ACHN (cell line): ENCODE measurements at regions not wholly inside any gene's neighbourhood (a gene's known extent, or its start where the extent isn't known, plus 50 kb on each side); places are given as distances from the start of the nearest gene placed in this dataset.
A peak's percentile ranks its signal among the peaks of the same experiment; 100 is the strongest.
"Not testable (repeated sequence)": the region's sequence is repeated elsewhere in the genome, so short reads cannot be mapped to it uniquely, and the experiment has no call there.

ENCODE experiments used
- DNase-seq: peaks from one replicate; pipeline ENCODE4 v3.0.0-alpha.2; 2015
- in situ Hi-C: cut with HindIII; loops from 2 replicates; pipeline ENCODE4 v1.10.0; 2017; ENCODE audit warnings: low sequenced_read_pairs, low pct_ligation_motif_present, low pct_unique_long_range_greater_than_20kb

- no peak for DNase-seq
- in situ Hi-C loops: no loop called here
These were observed 114.8 kb upstream of the MED14 start for GRCh38 chrX:40849906-40850823.

GRCh38 chrX:40852586-40852985, 117.2 kb upstream of the MED14 start:
- DNase-seq: no peak
- in situ Hi-C loops: no loop called here

GRCh38 chrX:40853004-40853815, 117.9 kb upstream of the MED14 start:
- DNase-seq: no peak
- in situ Hi-C loops: no loop called here

- in situ Hi-C loops: no loop called here
- DNase-seq: no peak
These were observed 118.4 kb upstream of the MED14 start for GRCh38 chrX:40853816-40854123.

- in situ Hi-C loops: no loop called here
- no peak for DNase-seq
These were observed 118.9 kb upstream of the MED14 start for GRCh38 chrX:40854242-40854641.

GRCh38 chrX:40855411-40855810, 120.1 kb upstream of the MED14 start:
- DNase-seq: no peak
- in situ Hi-C loops: no loop called here

GRCh38 chrX:40855932-40856515, 120.7 kb upstream of the MED14 start:
- no peak for DNase-seq
- in situ Hi-C loops: no loop called here

GRCh38 chrX:40861952-40862554, 126.7 kb upstream of the MED14 start:
- DNase-seq, in situ Hi-C loops: not testable (repeated sequence)

- in situ Hi-C loops, DNase-seq: not testable (repeated sequence)
These were observed 127.9 kb upstream of the MED14 start for GRCh38 chrX:40863260-40863659.

GRCh38 chrX:40863671-40864070, 128.3 kb upstream of the MED14 start:
- in situ Hi-C loops: no loop called here
- DNase-seq: no peak

GRCh38 chrX:40864972-40865371, 129.6 kb upstream of the MED14 start:
- in situ Hi-C loops: no loop called here
- DNase-seq: no peak

- no peak for DNase-seq
- in situ Hi-C loops: no loop called here
These were observed 131.6 kb upstream of the MED14 start for GRCh38 chrX:40866893-40867292.

- peak; percentile 51 for DNase-seq
These were observed 132.0 kb upstream of the MED14 start for GRCh38 chrX:40867352-40867751.

GRCh38 chrX:40868868-40869267, 133.5 kb upstream of the MED14 start:
- no peak for DNase-seq
- in situ Hi-C loops: no loop called here

More at GRCh38 chrX:40867352-40867751, 132.0 kb upstream of the MED14 start:
- in situ Hi-C loops: no loop called here

- DNase-seq, in situ Hi-C loops: not testable (repeated sequence)
These were observed 135.6 kb upstream of the MED14 start for GRCh38 chrX:40870982-40871381.

GRCh38 chrX:40871385-40872082, 136.2 kb upstream of the MED14 start:
- DNase-seq: peak; percentile 11
- in situ Hi-C loops: no loop called here

GRCh38 chrX:40872351-40872750, 137.0 kb upstream of the MED14 start:
- in situ Hi-C loops: no loop called here
- no peak for DNase-seq

- no peak for DNase-seq
- in situ Hi-C loops: no loop called here
These were observed 140.1 kb upstream of the MED14 start for GRCh38 chrX:40875476-40875875.
